ENCODE measurements at regions not wholly inside any gene's neighbourhood (a gene's known extent, or its start where the extent isn't known, plus 50 kb on each side); places are given as distances from the start of the nearest gene placed in this dataset.

DNA sequence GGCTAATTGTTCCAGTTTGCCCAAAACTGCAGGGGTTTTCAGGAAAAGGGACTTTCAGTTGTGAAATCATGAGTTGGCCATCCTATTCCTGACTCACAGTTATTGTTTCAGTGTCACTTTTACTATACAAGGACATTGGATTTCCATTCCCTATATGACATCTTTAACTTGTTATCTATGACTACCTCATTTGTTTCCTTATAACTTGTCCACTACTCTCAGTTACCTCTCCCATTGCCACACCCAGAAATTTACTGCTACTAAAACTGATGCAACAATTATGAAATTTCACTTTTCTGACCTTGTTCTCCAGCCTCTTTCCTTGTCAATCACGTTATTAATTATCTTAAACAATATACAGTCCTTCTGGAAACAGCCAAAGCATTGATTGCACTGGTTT is 116.5 kb upstream of the ZNF804A start:
- CTCF ChIA-PET = no interaction called here
- intact Hi-C loops (cut with micrococcal nuclease) = no loop called here
- no peak for ATAC-seq

GRCh38 chr2:184498936-184499335 is 99.4 kb upstream of the ZNF804A start:
- POLR2A ChIA-PET = no interaction called here
- H3K4me3 ChIP-seq (replicated peaks in 1 of 2; ENCODE audit: low read depth in 1 of 2, low read length in 2 of 2) = no peak overlapping the region

More for the DNA sequence above, 116.5 kb upstream of the ZNF804A start:
- no peaks in the 10 kb centered on the region for H4K20me1 ChIP-seq (ENCODE audit: insufficient read depth)
- DNase-seq (ENCODE audit: low read depth, low spot score) = no peak
- H3K9me3 ChIP-seq (ENCODE audit: control insufficient read depth in 1 of 2, insufficient read depth in 1 of 2, low read depth in 1 of 2, low read length in 2 of 2) = no peaks in the 10 kb centered on the region
- H3K4me1 ChIP-seq (ENCODE audit: control insufficient read depth in 1 of 2, insufficient read depth in 2 of 2, low read length in 2 of 2) = no peaks in the 10 kb centered on the region
- no peak overlapping the region for H3K9ac ChIP-seq (ENCODE audit: low read length)
- RAD21 ChIA-PET (ENCODE audit: low non-redundant PET in 1 of 2, low total read pairs in 2 of 2, uncharacterized antibody in 2 of 2, unreplicated experiment in 2 of 2) = no interaction called here
- no peaks in the 10 kb centered on the region for H3K36me3 ChIP-seq (ENCODE audit: control insufficient read depth in 1 of 2, insufficient read depth in 2 of 2, low read length in 2 of 2)
- TF ChIP-seq FOSL1 (IDR thresholded peaks at IDR 0.05; ENCODE audit: low read depth) = no peak
- TF ChIP-seq EZH2phosphoT487 (IDR thresholded peaks at IDR 0.05; ENCODE audit: borderline replicate concordance) = no peak
- TF ChIP-seq SRF (IDR thresholded peaks at IDR 0.05; ENCODE audit: low read depth) = no peak
- no peak for TF ChIP-seq ZFX (IDR thresholded peaks at IDR 0.05)
- no peak for TF ChIP-seq EZH2 (IDR thresholded peaks at IDR 0.05)
- no peak overlapping the region for H2AFZ ChIP-seq (ENCODE audit: low read depth, low read length, poor library complexity, severe bottlenecking)
- H3K27me3 ChIP-seq (ENCODE audit: insufficient read depth, low read length) = no peaks in the 10 kb centered on the region
- H3K27ac ChIP-seq (ENCODE audit: low read depth, low read length) = no peak overlapping the region
- H3K9me2 ChIP-seq (ENCODE audit: insufficient read depth) = 0 out of 2 replicates have a peak, but pooled peaks cover 4% of the 10 kb centered on the region
- H3K4me3 ChIP-seq (replicated peaks in 1 of 2; ENCODE audit: low read depth in 1 of 2, low read length in 2 of 2) = no peak overlapping the region
- POLR2A ChIA-PET = no interaction called here
- no peak overlapping the region for H3K4me2 ChIP-seq (ENCODE audit: low read length)
- no peaks in the 10 kb centered on the region for H3K79me2 ChIP-seq (ENCODE audit: insufficient read depth, low read length)
- BruUV-seq (replicated peaks) = no TSS peak

More at GRCh38 chr2:184498936-184499335, 99.4 kb upstream of the ZNF804A start:
- Histone ChIP-seq H3K27ac (ENCODE audit: low read depth, low read length) (no peak overlapping the region), H3K4me1 (ENCODE audit: control insufficient read depth in 1 of 2, insufficient read depth in 2 of 2, low read length in 2 of 2) (no peaks in the 10 kb centered on the region), H3K36me3 (ENCODE audit: control insufficient read depth in 1 of 2, insufficient read depth in 2 of 2, low read length in 2 of 2) (no peaks in the 10 kb centered on the region), H3K27me3 (ENCODE audit: insufficient read depth, low read length) (no peaks in the 10 kb centered on the region), H3K4me2 (ENCODE audit: low read length) (no peak overlapping the region), H3K79me2 (ENCODE audit: insufficient read depth, low read length) (no peaks in the 10 kb centered on the region), H3K9me2 (ENCODE audit: insufficient read depth) (0 out of 2 replicates have a peak, but pooled peaks cover 5% of the 10 kb centered on the region), H4K20me1 (ENCODE audit: insufficient read depth) (no peaks in the 10 kb centered on the region), H3K9ac (ENCODE audit: low read length) (no peak overlapping the region), H2AFZ (ENCODE audit: low read depth, low read length, poor library complexity, severe bottlenecking) (no peak overlapping the region), H3K9me3 (ENCODE audit: control insufficient read depth in 1 of 2, insufficient read depth in 1 of 2, low read depth in 1 of 2, low read length in 2 of 2) (no peaks in the 10 kb centered on the region)
- ATAC-seq = no peak
- RAD21 ChIA-PET (ENCODE audit: low non-redundant PET in 1 of 2, low total read pairs in 2 of 2, uncharacterized antibody in 2 of 2, unreplicated experiment in 2 of 2) = no interaction called here
- BruUV-seq (replicated peaks) = no TSS peak
- intact Hi-C loops (cut with micrococcal nuclease) = no loop called here
- CTCF ChIA-PET = no interaction called here
- no peak for TF ChIP-seq ZNF274 (IDR thresholded peaks at IDR 0.05; ENCODE audit: low read depth, low read length)
- no peak for TF ChIP-seq ELF1 (IDR thresholded peaks at IDR 0.05; ENCODE audit: borderline replicate concordance, low read depth)
- no peak for TF ChIP-seq MAX (IDR thresholded peaks at IDR 0.05)
- TF ChIP-seq POLR2A (IDR thresholded peaks at IDR 0.05; ENCODE audit: borderline replicate concordance, extremely low read depth, insufficient read depth, insufficient read length) = no peak
- no peak for TF ChIP-seq SP1 (IDR thresholded peaks at IDR 0.05; ENCODE audit: low read depth)
- no peak for TF ChIP-seq ZFX (IDR thresholded peaks at IDR 0.05)
- TF ChIP-seq REST (IDR thresholded peaks at IDR 0.05; ENCODE audit: low read depth) = no peak
- TF ChIP-seq SRF (IDR thresholded peaks at IDR 0.05; ENCODE audit: low read depth) = no peak
- TF ChIP-seq, protein P1, sequence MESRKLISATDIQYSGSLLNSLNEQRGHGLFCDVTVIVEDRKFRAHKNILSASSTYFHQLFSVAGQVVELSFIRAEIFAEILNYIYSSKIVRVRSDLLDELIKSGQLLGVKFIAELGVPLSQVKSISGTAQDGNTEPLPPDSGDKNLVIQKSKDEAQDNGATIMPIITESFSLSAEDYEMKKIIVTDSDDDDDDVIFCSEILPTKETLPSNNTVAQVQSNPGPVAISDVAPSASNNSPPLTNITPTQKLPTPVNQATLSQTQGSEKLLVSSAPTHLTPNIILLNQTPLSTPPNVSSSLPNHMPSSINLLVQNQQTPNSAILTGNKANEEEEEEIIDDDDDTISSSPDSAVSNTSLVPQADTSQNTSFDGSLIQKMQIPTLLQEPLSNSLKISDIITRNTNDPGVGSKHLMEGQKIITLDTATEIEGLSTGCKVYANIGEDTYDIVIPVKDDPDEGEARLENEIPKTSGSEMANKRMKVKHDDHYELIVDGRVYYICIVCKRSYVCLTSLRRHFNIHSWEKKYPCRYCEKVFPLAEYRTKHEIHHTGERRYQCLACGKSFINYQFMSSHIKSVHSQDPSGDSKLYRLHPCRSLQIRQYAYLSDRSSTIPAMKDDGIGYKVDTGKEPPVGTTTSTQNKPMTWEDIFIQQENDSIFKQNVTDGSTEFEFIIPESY (IDR thresholded peaks at IDR 0.05; ENCODE audit: extremely low read depth, insufficient replicate concordance, low read length) = no peak
- TF ChIP-seq SIN3A (IDR thresholded peaks at IDR 0.05; ENCODE audit: low read depth) = no peak
- no peak for TF ChIP-seq POLR2AphosphoS5 (IDR thresholded peaks at IDR 0.05; ENCODE audit: low read depth, low read length)
- no peak for TF ChIP-seq JUND (IDR thresholded peaks at IDR 0.05)
- no peak for DNase-seq (ENCODE audit: low read depth, low spot score)
